ENCODE measurements at regions not wholly inside any gene's neighbourhood (a gene's known extent, or its start where the extent isn't known, plus 50 kb on each side); places are given as distances from the start of the nearest gene placed in this dataset.

- DNase-seq (ENCODE audit: low spot score): no peak
Measured at GRCh38 chr3:28646435-28646834, 297.8 kb upstream of the AZI2 start.

- no peak for DNase-seq (ENCODE audit: low spot score)
Measured at GRCh38 chr3:28649266-28649665, 300.6 kb upstream of the AZI2 start.

DNA sequence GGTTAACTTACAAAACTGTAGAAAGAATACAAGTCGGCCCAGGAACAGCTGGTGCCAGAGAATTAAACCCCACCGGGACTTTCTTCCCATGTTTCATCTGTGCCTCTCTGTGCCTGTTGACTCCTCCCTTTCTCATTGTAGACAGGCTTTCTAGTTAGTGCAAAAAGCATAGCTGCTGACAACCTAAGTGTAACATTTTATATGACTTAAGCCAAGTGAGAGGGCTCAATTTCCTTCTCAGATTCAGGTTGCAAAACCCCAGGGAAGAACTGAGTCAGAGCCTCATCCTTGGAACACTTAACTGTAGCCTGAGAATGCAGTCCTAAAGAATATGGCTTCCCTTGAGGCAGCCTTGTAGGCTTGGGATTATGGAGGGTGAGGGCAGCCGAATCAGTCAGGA lies 302.5 kb upstream of the AZI2 start:
- no peak for DNase-seq (ENCODE audit: low spot score)

DNA sequence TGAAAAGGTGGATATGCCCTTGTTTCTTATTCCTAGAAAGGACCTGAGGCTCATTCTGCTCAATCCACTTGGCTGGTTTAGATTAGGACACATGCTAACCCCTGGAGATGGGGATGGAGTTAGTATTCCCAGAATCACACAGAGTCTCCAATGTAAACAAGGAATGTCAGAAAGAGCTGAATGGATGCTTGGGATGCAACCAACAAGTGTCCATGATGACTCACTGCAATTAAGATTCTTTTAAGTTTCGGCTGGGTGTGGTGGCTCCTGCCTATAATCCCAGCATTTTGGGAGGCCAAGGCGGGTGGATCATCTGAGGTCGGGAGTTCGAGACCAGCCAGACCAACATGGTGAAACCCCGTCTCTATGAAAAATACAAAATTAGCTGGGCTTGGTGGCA lies 315.5 kb upstream of the AZI2 start:
- DNase-seq (ENCODE audit: low spot score): no peak

DNA sequence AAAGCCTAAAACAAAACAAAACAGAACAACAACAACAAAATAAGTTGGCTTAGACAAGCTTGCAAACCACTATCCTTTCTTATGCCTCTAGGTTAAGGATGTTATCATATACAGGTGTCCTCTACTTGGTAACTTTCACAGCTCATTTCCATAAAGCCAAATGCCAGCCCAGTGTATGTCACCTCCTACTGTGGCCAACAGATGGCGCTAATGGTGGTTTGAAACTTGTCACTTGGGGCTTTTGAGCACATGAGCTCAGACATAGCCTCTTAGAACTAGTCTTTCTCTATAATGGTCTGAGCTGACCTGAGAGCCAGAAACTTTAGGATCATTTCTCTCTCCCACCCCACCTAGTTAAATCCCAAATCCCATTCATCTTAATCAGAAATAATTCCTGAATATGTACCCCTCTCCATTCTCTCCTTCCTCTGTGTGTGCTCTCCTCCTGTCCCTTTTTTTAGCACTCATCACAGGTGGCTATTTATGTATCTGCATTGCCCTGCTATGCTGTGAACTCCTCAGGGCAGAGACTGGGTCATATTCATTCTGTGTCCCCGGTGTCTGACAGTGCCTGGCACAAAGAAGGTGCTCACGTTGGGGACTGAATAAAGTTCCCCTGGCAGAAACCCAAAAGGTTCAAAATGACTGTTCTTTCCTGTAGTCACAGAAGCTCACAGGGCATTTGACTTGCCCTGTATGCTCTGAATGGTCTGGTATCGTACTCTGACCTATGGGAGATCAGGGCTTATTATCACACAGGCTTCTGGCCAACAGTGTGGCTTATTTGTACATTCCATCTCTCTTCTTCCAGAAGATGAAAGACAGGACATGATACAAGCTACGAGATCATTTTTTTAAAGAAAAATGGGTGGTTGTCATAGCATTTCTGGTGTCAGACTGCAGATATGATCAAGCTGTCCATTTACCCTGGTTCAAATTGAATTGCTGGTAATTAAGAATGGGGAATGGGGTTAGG lies 319.3 kb upstream of the AZI2 start:
- DNase-seq (ENCODE audit: low spot score): peak; percentile 23

DNA sequence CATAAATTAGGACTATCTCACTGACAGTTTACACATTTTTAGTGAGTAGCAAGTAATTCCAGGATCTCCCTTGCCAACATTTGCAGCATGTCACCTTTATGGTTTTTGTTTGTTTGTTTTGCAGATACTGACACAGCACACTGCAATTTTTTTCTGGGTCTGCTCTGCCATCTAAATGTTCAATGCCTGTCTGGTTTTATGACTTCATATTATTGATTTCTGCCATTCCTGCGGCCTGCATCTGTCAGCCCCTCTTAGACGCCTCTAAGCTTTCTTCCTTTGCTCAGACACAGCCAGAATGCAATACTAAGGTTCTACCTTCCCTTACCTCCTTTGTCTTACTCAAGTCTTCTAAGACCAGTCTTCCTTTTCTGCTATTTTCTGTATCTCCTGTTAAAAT lies 321.2 kb upstream of the AZI2 start:
- no peak for DNase-seq (ENCODE audit: low spot score)

DNA sequence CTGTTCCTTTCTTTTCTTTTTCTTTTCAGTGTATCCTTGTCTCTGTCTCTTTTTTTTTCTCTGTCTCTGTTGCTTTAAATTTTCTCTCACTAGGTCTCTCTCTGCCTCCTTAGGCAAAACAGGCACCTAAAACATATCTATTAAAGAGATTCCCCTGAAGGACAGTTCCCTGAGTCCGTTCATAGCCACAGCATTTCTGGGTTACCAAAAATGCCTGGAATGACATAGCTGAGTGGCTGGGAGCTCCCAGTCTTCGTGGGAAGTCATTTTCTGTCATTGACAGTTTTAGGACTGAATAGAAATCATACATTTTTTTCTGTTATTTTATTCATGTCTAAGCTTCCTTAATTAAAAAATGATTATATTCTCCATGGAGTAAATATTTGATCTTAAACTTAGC lies 323.8 kb upstream of the AZI2 start:
- no peak for DNase-seq (ENCODE audit: low spot score)

DNA sequence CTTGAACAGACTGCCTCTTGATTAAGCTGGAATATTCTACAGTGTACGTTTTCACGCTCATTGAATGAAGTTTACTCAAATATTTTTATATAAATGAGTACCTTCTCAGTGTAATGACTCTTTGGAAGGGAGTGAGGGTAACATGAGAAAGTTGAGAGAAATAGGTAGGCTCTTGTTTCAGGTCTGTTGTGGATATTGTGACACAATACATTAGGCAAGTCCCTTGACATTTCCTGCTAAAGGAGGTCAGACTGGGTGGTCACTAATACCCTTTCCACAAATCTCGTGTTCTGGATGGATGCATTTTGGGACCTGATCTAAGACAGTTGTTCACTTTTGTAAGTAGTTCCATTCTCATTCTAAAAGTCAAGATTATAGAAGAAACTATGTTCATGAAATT lies 324.8 kb upstream of the AZI2 start:
- DNase-seq (ENCODE audit: low spot score): no peak

DNA sequence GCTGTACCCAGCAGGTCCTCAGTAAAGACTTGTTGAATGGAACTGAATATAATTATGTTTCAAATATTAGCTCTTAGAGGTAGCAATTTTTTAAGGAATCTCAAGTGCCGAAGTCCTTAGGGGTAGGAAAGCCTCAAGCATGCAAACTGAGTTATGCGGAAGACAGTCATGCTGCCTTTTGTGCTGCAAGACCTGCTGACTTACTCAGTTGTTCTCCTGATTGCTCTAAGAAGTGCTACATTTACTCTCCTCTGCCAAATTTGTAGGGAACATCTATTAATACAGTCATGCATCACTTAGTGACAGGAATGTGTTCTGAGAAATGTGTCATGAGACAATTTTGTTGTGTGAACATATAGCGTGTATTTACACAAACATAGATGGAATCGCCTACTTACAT lies 325.6 kb upstream of the AZI2 start:
- DNase-seq (ENCODE audit: low spot score): no peak

- DNase-seq (ENCODE audit: low spot score): no peak
Measured at GRCh38 chr3:28677581-28677980, 329.0 kb upstream of the AZI2 start.

- no peak for DNase-seq (ENCODE audit: low spot score)
Measured at GRCh38 chr3:28678086-28678485, 329.5 kb upstream of the AZI2 start.

DNA sequence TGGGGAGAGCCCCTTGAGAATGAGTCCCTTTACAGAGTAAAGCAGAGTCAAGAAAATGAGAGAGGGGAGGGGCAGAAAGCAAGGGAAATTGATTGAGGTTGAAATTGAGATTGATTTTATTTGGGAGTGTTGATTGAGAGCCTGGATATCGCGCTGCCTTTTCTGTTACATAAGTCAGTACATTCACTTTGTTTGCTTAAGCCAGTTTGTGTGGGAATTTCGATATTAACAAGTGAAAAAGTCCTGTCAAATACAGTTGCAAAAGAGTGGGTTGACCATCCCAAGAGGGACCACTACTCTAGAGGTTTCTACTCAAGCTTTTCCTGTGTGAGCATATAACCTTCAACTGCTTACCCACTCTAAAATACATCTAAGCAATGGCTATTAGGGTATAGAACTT lies 331.4 kb upstream of the AZI2 start:
- no peak for DNase-seq (ENCODE audit: low spot score)

- DNase-seq (ENCODE audit: low spot score): no peak
Measured at GRCh38 chr3:28682121-28682520, 333.5 kb upstream of the AZI2 start.

DNA sequence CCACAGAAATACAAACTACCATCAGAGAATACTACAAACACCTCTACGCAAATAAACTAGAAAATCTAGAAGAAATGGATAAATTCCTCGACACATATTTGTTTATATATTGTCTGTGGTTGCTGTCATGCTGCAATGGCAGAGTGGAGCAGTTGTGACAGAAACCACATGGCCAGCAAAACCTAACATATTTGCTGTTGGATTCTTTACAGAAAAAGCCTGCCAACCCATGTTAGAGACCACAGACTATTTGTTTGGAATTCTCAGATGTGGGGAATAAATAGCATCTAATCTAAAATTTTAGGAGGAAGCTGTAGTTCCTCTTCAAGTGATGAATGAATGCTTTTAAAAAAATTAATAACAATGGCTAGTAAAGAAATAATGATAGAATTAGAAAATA lies 341.6 kb upstream of the AZI2 start:
- DNase-seq (ENCODE audit: low spot score): no peak

- no peak for DNase-seq (ENCODE audit: low spot score)
Measured at GRCh38 chr3:28698706-28699105, 350.1 kb upstream of the AZI2 start.

- DNase-seq (ENCODE audit: low spot score): no peak
Measured at GRCh38 chr3:28699283-28699682, 350.7 kb upstream of the AZI2 start.

- no peak for DNase-seq (ENCODE audit: low spot score)
Measured at GRCh38 chr3:28700728-28701127, 352.1 kb upstream of the AZI2 start.

- no peak for DNase-seq (ENCODE audit: low spot score)
Measured at GRCh38 chr3:28703843-28704242, 355.2 kb upstream of the AZI2 start.

- no peak for DNase-seq (ENCODE audit: low spot score)
Measured at GRCh38 chr3:28711293-28711692, 362.7 kb upstream of the AZI2 start.

GRCh38 chr3:28716939-28717338 lies 368.3 kb upstream of the AZI2 start:
- DNase-seq (ENCODE audit: low spot score): no peak

DNA sequence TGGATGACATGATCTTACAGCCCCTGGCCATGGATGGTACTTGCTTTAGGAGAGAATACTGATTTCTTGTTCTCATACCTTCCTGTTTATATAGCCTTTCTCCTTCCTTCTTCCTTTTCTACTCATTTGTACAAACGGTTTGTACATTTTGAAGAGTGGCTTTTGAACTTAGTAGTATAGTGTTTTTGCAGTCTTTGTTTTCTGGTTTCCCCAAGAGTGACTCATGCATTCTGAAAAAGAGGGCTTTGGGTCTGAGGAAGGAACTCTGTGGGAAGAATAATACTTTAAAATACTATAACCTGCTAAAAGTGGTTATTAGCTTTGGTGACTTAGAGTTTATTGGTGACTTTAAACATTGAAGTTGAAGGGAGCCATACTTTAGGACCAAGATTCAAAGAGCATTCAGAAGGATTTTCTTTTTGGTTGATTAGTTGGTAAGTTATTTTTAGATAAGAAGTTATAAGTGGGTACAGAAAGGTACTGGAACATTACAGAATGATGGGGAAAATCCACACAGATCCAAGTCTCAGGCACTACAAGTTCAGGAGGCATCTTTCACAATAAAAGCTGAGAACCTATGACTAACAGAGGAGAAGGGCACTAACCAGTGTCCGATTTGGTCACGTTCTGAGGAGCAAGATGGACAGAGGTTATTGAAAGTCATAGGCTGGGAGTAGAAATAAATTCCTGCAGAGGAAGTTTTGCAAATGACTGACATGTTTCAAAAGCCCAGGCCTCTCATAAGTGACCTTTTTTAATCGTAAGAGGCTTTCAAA lies 369.6 kb upstream of the AZI2 start:
- no peak for DNase-seq (ENCODE audit: low spot score)

DNA sequence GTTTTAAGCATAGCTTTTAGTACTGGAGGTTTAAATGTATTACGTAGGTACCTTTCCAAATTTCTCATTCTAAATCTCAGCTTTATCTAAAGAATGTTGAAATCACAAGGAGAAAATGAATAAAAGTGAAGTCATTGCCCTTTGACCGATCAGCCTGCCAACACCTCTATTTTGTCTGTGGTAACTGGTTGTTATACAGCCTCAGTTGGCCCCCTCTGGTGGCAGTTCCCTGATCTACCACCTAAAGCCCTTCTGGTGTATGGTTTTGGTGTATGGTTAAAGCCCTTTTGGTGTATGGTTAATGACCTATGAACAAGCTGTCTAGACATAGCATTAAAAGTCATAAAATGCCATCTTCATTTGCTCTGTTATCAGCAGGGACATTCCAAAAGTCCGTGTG lies 378.2 kb upstream of the AZI2 start:
- no peak for DNase-seq (ENCODE audit: low spot score)

- DNase-seq (ENCODE audit: low spot score): no peak
Measured at GRCh38 chr3:28727307-28727706, 378.7 kb upstream of the AZI2 start.
